Globus pallidus (tissue), 1 donor: ENCODE measurements at regions not wholly inside any gene's neighbourhood (a gene's known extent, or its start where the extent isn't known, plus 50 kb on each side); places are given as distances from the start of the nearest gene placed in this dataset.
"Not testable (repeated sequence)": the region's sequence is repeated elsewhere in the genome, so short reads cannot be mapped to it uniquely, and the experiment has no call there.

Source experiments
- DNase-seq: peaks from one replicate; pipeline ENCODE4 v3.0.0-alpha.2; 2015; ENCODE audit warnings: low spot score

DNA sequence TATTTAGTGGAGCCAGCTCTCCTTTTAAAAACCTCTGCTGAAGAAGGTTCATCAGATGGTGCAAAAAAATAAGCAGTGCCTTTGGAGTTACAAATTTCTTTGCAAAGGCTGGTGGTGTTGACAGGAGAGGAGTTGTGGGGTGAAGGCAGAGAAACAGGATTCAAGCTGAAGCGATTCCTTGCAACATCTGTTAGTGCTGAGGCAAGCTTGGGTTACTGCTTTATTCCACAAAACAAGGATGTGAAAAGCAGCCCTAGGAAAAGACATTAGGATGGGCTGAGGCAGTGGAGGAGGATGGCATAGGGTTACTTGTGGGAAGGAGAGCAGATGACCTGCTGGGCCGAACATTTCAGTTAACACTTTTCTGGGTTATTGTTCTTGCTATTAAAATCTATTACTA is 390.7 kb downstream of the DLEU7 start:
- DNase-seq = no peak

DNA sequence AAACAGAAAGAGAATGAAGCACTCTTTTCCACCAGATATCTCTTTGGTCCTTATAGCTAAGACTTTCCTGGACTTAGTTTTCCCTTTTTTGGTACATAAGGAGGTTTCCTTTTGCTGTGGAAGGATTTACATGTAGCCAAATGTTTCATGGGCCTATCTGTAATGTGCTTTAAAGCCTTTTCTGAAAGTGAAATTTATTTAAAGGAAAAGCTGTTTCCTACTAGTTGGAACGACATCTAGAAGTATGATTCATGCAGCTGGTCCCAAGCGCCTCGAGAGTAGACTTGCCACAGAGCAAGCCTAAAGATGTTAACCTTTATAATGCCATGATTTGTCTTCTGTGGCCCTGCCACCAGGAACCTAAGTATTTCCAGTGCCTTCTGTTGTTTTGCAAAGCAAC is 390.3 kb downstream of the DLEU7 start:
- DNase-seq = no peak

- DNase-seq = no peak
These were observed 387.4 kb downstream of the DLEU7 start for GRCh38 chr13:50456111-50456510.

DNA sequence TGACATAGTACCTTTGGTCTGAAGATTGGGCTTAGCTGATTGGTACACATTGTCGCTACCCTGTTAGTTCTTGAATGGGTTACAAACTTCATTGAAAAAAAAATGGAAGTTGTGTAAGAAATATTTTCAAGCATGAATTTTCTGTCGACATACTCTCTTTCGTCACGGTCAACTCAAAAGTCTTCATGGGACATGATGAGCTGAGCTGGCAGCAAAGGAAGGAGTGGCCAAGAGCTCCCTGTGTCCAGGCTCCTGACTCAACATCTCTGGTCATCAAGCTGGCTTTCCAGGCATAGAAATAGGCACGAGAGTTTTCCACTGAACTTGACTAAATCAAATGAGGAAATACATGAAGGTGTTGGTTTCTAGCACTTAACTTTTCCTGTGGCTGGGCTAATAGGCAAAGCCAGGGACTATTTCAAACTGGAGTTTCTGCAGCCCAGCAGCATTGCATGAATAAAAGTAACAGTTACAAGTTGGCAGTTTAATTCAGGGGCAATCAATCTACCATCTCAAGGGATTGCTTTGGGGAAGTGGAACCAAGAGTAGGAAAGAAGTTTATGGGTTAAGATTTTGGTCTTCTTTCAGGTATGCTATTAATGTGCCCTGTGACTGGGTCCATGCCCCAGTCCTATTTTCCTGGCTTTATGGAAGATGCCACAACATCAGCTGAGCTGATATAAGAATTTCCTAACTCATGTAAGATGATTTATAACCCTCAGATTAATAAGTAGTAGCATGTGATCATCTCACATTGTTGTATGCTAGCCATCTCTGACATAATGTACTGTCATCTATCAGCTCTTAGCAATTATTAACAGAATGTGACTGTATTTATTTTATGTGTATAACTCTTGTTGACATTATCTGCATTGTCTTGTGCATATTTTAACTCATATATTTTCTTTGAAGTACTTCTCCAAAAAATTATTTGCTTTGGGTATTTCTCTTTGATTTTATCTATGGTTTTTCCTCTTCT is 385.8 kb downstream of the DLEU7 start:
- no peak for DNase-seq

GRCh38 chr13:50459046-50459445 is 384.4 kb downstream of the DLEU7 start:
- DNase-seq = no peak

DNA sequence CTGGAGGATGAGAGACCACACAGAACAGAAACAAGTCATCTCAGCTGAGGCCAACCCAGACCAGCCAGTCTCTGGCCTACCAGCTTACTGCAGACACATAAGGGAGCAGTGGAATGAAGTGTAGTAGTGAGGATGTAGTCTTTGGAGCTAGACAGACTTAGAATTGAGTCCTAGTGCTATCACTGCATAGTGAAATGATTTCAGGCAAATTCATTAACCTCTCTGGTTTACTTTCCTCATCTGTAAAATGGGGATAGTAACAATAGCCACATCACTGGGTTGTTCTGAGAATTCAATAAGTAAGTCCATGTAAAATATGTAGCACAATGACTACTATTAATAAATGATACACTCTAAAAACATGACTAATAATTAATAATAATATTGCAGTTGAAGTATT is 383.8 kb downstream of the DLEU7 start:
- no peak for DNase-seq

DNA sequence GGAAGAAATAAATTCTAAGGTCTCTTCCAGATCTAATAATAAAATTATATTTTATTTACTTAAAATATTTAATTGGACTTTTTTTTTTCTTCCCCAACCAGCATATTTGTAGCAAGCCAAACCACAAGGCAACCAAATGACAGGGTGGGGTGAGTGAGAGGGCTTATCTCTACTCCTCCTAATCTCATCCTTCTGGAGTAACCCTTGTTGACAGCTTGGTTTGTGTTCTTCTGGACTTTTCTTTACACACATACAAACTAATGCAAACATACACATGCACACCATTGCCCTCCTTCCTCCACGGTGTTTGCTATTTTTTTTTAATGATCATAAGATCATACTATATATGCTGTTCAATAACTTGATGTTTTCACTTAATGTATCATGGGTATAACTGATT is 383.1 kb downstream of the DLEU7 start:
- no peak for DNase-seq

DNA sequence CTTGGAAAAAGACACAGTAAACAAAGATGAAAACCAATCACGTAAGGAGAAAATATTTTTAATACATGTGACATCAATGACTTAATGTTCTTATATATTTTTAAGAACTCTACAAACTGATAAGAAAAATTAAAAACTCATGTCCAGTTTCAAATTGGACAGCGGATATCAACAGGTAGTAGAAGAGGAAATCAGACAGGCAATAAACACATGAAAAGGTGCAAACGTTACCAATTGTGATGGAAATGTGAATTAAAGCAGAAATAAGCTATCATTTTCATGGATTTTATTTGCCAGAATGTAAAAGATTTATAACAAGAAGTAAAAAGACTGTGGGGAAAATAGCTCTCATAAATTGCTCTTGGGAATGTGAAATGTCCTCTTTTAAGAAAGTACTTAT is 382.3 kb downstream of the DLEU7 start:
- DNase-seq = no peak

- no peak for DNase-seq
These were observed 379.8 kb downstream of the DLEU7 start for GRCh38 chr13:50463719-50464118.

DNA sequence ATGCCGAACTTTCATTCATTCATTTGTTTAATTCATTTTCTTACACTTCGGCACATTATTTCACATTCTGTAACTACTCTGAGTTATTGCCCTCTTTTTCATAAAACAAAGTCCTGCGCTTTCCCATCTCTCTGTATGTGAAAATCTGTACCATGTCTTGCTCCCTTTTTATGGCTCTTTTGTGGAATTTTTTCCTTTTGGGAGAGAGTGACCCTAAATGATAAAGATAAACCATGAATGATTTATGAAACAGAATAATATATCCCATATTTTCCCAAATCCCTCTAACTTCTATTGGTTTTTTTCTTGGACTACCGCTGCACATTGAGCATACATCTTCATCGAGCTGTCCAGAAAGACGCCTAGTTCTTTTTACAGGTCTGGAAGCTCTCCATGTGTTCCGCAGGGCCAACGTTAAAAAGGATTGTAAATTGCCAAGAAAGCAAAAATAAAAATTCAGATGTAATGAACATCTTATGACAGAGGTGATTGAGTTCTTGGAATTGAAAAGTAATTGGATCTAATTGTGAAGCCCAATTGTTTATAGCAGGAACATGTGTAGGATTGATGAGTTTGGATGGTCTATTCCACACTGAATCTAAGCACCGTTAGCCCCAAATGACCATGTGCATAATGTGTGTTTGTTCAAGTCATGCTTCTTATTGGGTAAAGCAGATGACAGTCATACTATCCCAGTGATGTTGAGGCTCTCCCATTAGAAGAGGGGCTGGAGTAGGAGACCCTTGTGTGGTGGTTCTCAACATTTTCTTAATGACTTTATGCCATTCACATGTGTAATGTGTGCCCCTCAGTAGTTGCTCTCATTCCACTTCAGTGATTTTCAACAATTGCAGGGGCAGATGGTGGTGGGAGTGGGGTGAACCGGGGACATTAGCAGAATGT is 378.9 kb downstream of the DLEU7 start:
- no peak for DNase-seq

- DNase-seq = no peak
These were observed 377.0 kb downstream of the DLEU7 start for GRCh38 chr13:50466456-50466855.

- no peak for DNase-seq
These were observed 376.1 kb downstream of the DLEU7 start for GRCh38 chr13:50467156-50468110.

- DNase-seq = peak; percentile 46
These were observed 374.4 kb downstream of the DLEU7 start for GRCh38 chr13:50468849-50469669.

DNA sequence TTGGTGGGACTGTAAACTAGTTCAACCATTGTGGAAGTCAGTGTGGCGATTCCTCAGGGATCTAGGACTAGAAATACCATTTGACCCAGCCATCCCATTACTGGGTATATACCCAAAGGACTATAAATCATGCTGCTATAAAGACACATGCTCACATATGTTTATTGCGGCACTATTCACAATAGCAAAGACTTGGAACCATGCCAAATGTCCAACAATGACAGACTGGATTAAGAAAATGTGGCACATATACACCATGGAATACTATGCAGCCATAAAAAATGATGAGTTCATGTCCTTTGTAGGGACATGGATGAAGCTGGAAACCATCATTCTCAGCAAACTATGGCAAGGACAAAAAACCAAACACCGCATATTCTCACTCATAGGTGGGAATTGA is 370.4 kb downstream of the DLEU7 start:
- DNase-seq = not testable (repeated sequence)

DNA sequence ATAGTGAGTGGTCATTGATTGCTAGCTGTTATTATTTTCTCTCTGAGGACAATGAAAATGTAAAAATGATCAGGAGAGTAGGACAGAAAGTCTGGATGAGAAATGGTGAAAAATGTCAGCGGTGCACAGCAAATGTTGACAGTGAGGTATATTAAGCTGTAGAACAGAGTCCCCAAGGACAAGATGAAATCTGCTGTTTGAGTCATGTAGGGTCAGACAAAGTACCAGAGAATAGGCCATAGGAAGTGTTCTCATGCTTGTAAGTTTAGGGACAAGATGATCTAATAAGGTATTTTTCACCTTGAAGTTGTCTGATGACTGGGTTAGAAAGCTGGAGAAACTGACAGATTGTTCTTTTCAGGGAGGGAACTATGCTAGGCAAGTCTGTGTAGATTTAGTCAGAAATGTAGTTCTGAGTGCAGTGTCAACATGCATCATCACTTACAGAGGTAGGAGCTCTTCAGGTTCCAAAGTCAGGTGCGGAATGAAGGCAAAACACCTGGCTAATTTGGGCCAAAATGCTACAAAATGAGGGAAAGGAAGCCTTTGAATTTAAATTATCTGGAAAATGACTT is 369.3 kb downstream of the DLEU7 start:
- DNase-seq = no peak

- no peak for DNase-seq
These were observed 366.8 kb downstream of the DLEU7 start for GRCh38 chr13:50476577-50477285.

- DNase-seq = no peak
These were observed 361.6 kb downstream of the DLEU7 start for GRCh38 chr13:50481936-50482335.

- no peak for DNase-seq
These were observed 360.1 kb downstream of the DLEU7 start for GRCh38 chr13:50483416-50483815.

GRCh38 chr13:50484472-50485113 is 358.9 kb downstream of the DLEU7 start:
- peak; percentile 79 for DNase-seq
